ENCODE measurements at regions not wholly inside any gene's neighbourhood (a gene's known extent, or its start where the extent isn't known, plus 50 kb on each side); places are given as distances from the start of the nearest gene placed in this dataset.

DNA sequence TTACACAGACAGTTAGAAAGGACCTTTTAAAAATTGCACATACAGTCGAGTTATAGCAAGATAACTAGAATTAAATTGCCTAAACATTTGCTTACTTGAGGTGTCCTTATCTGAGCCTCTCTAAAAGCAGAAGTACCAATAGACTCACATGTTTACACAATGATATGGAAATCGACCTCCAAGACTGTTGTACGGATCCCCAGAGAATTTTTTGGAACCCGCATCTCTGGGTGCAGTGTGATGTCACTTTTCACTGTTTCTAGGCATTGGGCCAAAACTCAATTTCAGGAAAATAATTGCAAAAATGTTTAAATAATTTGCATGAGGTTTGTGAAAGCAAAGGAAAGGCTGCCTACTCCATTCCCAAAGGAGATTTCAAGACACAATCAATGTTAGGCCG, 63.1 kb upstream of the ATG10 start:
- H3K79me2 ChIP-seq (ENCODE audit: insufficient read depth, low read depth, low read length) = no peaks in the 10 kb centered on the region
- H4K20me1 ChIP-seq (ENCODE audit: insufficient read depth, low read length) = no peaks in the 10 kb centered on the region
- BruUV-seq (replicated peaks) = no TSS peak
- no peak overlapping the region for H3K4me3 ChIP-seq (ENCODE audit: low read depth, low read length, poor library complexity, severe bottlenecking)
- CTCF ChIA-PET (ENCODE audit: unreplicated experiment) = no interaction called here
- no peak overlapping the region for H2AFZ ChIP-seq (ENCODE audit: low read length)
- no peak overlapping the region for H3K27ac ChIP-seq (ENCODE audit: low read depth, low read length, poor library complexity, severe bottlenecking)
- H3K9me2 ChIP-seq (ENCODE audit: insufficient read depth, low read length) = no peaks in the 10 kb centered on the region
- H3K4me2 ChIP-seq (ENCODE audit: low read length) = no peak overlapping the region
- H3K4me1 ChIP-seq (ENCODE audit: insufficient read depth, low read length, poor library complexity, severe bottlenecking) = no peaks in the 10 kb centered on the region
- H3K9me3 ChIP-seq (ENCODE audit: low read length) = no peaks in the 10 kb centered on the region
- TF ChIP-seq EZH2phosphoT487 (IDR thresholded peaks at IDR 0.05; ENCODE audit: borderline replicate concordance, low read depth, low read length) = no peak
- TF ChIP-seq, protein P1, sequence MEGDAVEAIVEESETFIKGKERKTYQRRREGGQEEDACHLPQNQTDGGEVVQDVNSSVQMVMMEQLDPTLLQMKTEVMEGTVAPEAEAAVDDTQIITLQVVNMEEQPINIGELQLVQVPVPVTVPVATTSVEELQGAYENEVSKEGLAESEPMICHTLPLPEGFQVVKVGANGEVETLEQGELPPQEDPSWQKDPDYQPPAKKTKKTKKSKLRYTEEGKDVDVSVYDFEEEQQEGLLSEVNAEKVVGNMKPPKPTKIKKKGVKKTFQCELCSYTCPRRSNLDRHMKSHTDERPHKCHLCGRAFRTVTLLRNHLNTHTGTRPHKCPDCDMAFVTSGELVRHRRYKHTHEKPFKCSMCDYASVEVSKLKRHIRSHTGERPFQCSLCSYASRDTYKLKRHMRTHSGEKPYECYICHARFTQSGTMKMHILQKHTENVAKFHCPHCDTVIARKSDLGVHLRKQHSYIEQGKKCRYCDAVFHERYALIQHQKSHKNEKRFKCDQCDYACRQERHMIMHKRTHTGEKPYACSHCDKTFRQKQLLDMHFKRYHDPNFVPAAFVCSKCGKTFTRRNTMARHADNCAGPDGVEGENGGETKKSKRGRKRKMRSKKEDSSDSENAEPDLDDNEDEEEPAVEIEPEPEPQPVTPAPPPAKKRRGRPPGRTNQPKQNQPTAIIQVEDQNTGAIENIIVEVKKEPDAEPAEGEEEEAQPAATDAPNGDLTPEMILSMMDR (conservative IDR thresholded peaks at IDR 0.05; ENCODE audit: low read length) = no peak
- no peak for DNase-seq (ENCODE audit: low spot score)
- POLR2A ChIA-PET = interaction anchor here (0.6 kb wide), 1 partner anchor 242 kb away, joined by 6 read pairs; no protein-coding TSS in a partner anchor
- intact Hi-C loops (cut with micrococcal nuclease; ENCODE audit: unreplicated experiment) = no loop called here
- H3K36me3 ChIP-seq (ENCODE audit: insufficient read depth, low read length) = no peaks in the 10 kb centered on the region

DNA sequence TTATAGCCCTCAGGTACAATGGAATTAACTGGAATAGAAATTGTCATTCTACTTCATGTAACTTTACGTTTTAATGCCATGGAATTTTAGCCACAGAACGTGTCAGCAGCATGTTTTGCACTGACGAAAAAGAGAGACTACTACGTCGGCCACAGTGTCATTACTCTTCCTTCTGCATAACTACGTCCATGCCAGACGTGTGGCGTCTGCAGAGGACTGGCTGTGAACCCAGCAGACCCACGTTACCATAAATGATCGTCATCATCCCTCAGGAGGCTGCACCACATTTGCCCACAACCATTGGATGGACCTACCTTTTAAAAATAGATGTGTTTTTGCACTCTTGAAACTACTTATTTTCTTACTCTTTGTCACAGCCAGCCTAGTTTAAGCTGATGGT, 63.8 kb upstream of the ATG10 start:
- CTCF ChIA-PET (ENCODE audit: unreplicated experiment) = no interaction called here
- no peak for DNase-seq (ENCODE audit: low spot score)
- Histone ChIP-seq H3K27ac (ENCODE audit: low read depth, low read length, poor library complexity, severe bottlenecking) (no peak overlapping the region), H3K9me2 (ENCODE audit: insufficient read depth, low read length) (no peaks in the 10 kb centered on the region), H3K9me3 (ENCODE audit: low read length) (no peaks in the 10 kb centered on the region), H2AFZ (ENCODE audit: low read length) (no peak overlapping the region), H4K20me1 (ENCODE audit: insufficient read depth, low read length) (no peaks in the 10 kb centered on the region), H3K4me1 (ENCODE audit: insufficient read depth, low read length, poor library complexity, severe bottlenecking) (no peaks in the 10 kb centered on the region), H3K36me3 (ENCODE audit: insufficient read depth, low read length) (no peaks in the 10 kb centered on the region), H3K4me2 (ENCODE audit: low read length) (no peak overlapping the region), H3K79me2 (ENCODE audit: insufficient read depth, low read depth, low read length) (no peaks in the 10 kb centered on the region), H3K4me3 (ENCODE audit: low read depth, low read length, poor library complexity, severe bottlenecking) (no peak overlapping the region)
- POLR2A ChIA-PET = interaction anchor here (0.6 kb wide), 1 partner anchor 243 kb away, joined by 6 read pairs; no protein-coding TSS in a partner anchor
- intact Hi-C loops (cut with micrococcal nuclease; ENCODE audit: unreplicated experiment) = no loop called here
- BruUV-seq (replicated peaks) = no TSS peak
- TF ChIP-seq, protein P1 (conservative IDR thresholded peaks at IDR 0.05; ENCODE audit: low read length) = no peak
- no peak for TF ChIP-seq EZH2phosphoT487 (IDR thresholded peaks at IDR 0.05; ENCODE audit: borderline replicate concordance, low read depth, low read length)

DNA sequence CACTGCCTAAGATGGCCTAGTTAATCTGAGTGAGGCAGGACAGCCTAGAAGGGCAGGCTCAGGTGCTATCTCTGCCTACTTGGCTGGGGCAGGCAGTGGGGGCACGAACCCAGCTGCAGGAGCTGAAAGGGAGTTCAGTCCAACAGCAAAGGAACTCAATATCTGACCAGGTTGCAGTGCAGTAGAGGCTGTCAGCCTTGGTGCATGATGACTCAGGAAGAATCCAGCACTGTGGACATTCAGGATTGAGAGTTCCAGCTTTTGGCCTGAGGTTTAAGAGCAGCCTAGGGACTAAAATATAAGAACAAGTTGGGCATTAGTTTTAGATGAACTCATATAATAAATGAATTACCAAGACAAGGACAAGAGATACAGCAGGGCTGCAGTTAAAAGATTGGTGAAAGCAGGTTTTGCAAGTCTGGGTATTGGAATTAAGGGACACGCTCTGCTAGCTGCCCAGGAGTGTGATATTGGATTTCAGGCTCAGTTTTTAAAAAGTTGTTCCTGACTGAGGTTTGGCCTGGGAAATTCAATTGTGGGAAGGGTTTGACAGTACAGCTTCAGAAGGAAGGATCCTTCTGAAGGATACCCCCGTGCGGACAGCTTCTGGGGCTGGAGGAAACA, 64.7 kb upstream of the ATG10 start:
- H3K4me1 ChIP-seq (ENCODE audit: insufficient read depth, low read length, poor library complexity, severe bottlenecking) = no peaks in the 10 kb centered on the region
- POLR2A ChIA-PET = interaction anchor here (1.2 kb wide), 1 partner anchor 12 kb away, joined by 3 read pairs; no protein-coding TSS in a partner anchor
- no peaks in the 10 kb centered on the region for H3K79me2 ChIP-seq (ENCODE audit: insufficient read depth, low read depth, low read length)
- CTCF ChIA-PET (ENCODE audit: unreplicated experiment) = no interaction called here
- intact Hi-C loops (cut with micrococcal nuclease; ENCODE audit: unreplicated experiment) = no loop called here
- H3K4me3 ChIP-seq (ENCODE audit: low read depth, low read length, poor library complexity, severe bottlenecking) = no peak overlapping the region
- no peaks in the 10 kb centered on the region for H3K9me3 ChIP-seq (ENCODE audit: low read length)
- H3K4me2 ChIP-seq (ENCODE audit: low read length) = no peak overlapping the region
- no peak overlapping the region for H2AFZ ChIP-seq (ENCODE audit: low read length)
- no peak overlapping the region for H3K27ac ChIP-seq (ENCODE audit: low read depth, low read length, poor library complexity, severe bottlenecking)
- H4K20me1 ChIP-seq (ENCODE audit: insufficient read depth, low read length) = no peaks in the 10 kb centered on the region
- H3K36me3 ChIP-seq (ENCODE audit: insufficient read depth, low read length) = no peaks in the 10 kb centered on the region
- no peaks in the 10 kb centered on the region for H3K9me2 ChIP-seq (ENCODE audit: insufficient read depth, low read length)
- DNase-seq (ENCODE audit: low spot score) = no peak
- no peak for TF ChIP-seq EZH2phosphoT487 (IDR thresholded peaks at IDR 0.05; ENCODE audit: borderline replicate concordance, low read depth, low read length)
- TF ChIP-seq, protein P1 (conservative IDR thresholded peaks at IDR 0.05; ENCODE audit: low read length) = no peak
- BruUV-seq (replicated peaks) = no TSS peak
